BLaER1 (cell line): ENCODE measurements at regions not wholly inside any gene's neighbourhood (a gene's known extent, or its start where the extent isn't known, plus 50 kb on each side); places are given as distances from the start of the nearest gene placed in this dataset.

Source experiments
- H3K27ac ChIP-seq: shearing (Covaris generic); formaldehyde crosslinking; 2 replicates; pipeline ENCODE4 v1.8.1; 2022
- H3K27me3 ChIP-seq: shearing (Covaris generic); formaldehyde crosslinking; 2 replicates; pipeline ENCODE4 v1.8.1; 2022
- H3K36me3 ChIP-seq: shearing (Covaris generic); formaldehyde crosslinking; 2 replicates; pipeline ENCODE4 v1.8.1; 2022
- H3K4me1 ChIP-seq: shearing (Covaris generic); formaldehyde crosslinking; 2 replicates; pipeline ENCODE4 v1.8.1; 2022
- H3K4me2 ChIP-seq: shearing (Covaris generic); formaldehyde crosslinking; 2 replicates; pipeline ENCODE4 v1.8.1; 2022
- H3K4me3 ChIP-seq: shearing (Covaris generic); formaldehyde crosslinking; 2 replicates; pipeline ENCODE4 v1.8.1; 2022
- H3K9ac ChIP-seq: shearing (Covaris generic); formaldehyde crosslinking; 2 replicates; pipeline ENCODE4 v1.8.1; 2022
- H3K9me3 ChIP-seq: shearing (Covaris generic); formaldehyde crosslinking; 2 replicates; pipeline ENCODE4 v1.8.1; 2022
- H4K20me1 ChIP-seq: shearing (Covaris generic); formaldehyde crosslinking; 2 replicates; pipeline ENCODE4 v1.8.1; 2022
- Cebpa-rat ChIP-seq: shearing (Covaris generic); IDR thresholded peaks from 2 replicates; pipeline ENCODE4 v1.8.1; 2022

GRCh38 chr22:48340191-48340590 lies 1487.5 kb downstream of the BRD1 start:
- H3K27ac ChIP-seq: no peak overlapping the region
- H3K27me3 ChIP-seq: no peaks in the 10 kb centered on the region
- H3K9ac ChIP-seq: no peak overlapping the region
- H3K36me3 ChIP-seq: no peaks in the 10 kb centered on the region
- TF ChIP-seq Cebpa-rat: no peak
- H3K4me3 ChIP-seq: no peak overlapping the region
- peak overlapping the region; percentile 73 for H3K4me2 ChIP-seq
- H4K20me1 ChIP-seq: no peaks in the 10 kb centered on the region
- H3K4me1 ChIP-seq: peaks cover 100% of the 10 kb centered on the region
- no peaks in the 10 kb centered on the region for H3K9me3 ChIP-seq

- H3K27me3 ChIP-seq: no peaks in the 10 kb centered on the region
- no peak for TF ChIP-seq Cebpa-rat
- H3K36me3 ChIP-seq: no peaks in the 10 kb centered on the region
- peaks cover 100% of the 10 kb centered on the region for H3K4me1 ChIP-seq
- 0 out of 2 replicates have a peak overlapping the region, but pooled peaks have one; percentile 29 for H3K9ac ChIP-seq
- no peaks in the 10 kb centered on the region for H3K9me3 ChIP-seq
- H4K20me1 ChIP-seq: no peaks in the 10 kb centered on the region
- H3K4me2 ChIP-seq: peak overlapping the region; percentile 73
- no peak overlapping the region for H3K4me3 ChIP-seq
- peak overlapping the region; percentile 30; the same call in 1 of the 2 replicates for H3K27ac ChIP-seq
Measured at GRCh38 chr22:48338793-48339705, 1488.6 kb downstream of the BRD1 start.

GRCh38 chr22:48337957-48338792 lies 1489.5 kb downstream of the BRD1 start:
- Histone ChIP-seq H4K20me1 (no peaks in the 10 kb centered on the region), H3K4me1 (peaks cover 93% of the 10 kb centered on the region), H3K4me3 (no peak overlapping the region), H3K9ac (no peak overlapping the region), H3K27me3 (no peaks in the 10 kb centered on the region), H3K27ac (no peak overlapping the region), H3K9me3 (no peaks in the 10 kb centered on the region), H3K4me2 (peak overlapping the region; percentile 76), H3K36me3 (no peaks in the 10 kb centered on the region)
- no peak for TF ChIP-seq Cebpa-rat

GRCh38 chr22:48336339-48337060 lies 1491.2 kb downstream of the BRD1 start:
- H3K9ac ChIP-seq: no peak overlapping the region
- no peak for TF ChIP-seq Cebpa-rat
- H3K36me3 ChIP-seq: no peaks in the 10 kb centered on the region
- H4K20me1 ChIP-seq: no peaks in the 10 kb centered on the region
- H3K9me3 ChIP-seq: no peaks in the 10 kb centered on the region
- peaks cover 76% of the 10 kb centered on the region for H3K4me1 ChIP-seq
- H3K27ac ChIP-seq: peak overlapping the region; percentile 59
- H3K4me3 ChIP-seq: no peak overlapping the region
- no peaks in the 10 kb centered on the region for H3K27me3 ChIP-seq
- peak overlapping the region; percentile 76 for H3K4me2 ChIP-seq

GRCh38 chr22:48335442-48336139 lies 1492.1 kb downstream of the BRD1 start:
- Histone ChIP-seq H3K4me2 (peak overlapping the region; percentile 76), H3K36me3 (no peaks in the 10 kb centered on the region), H3K9me3 (no peaks in the 10 kb centered on the region), H3K27ac (no peak overlapping the region), H3K9ac (no peak overlapping the region), H3K4me3 (no peak overlapping the region), H3K27me3 (no peaks in the 10 kb centered on the region), H3K4me1 (peaks cover 67% of the 10 kb centered on the region), H4K20me1 (no peaks in the 10 kb centered on the region)
- TF ChIP-seq Cebpa-rat: no peak

GRCh38 chr22:48334971-48335370 lies 1492.7 kb downstream of the BRD1 start:
- H4K20me1 ChIP-seq: no peaks in the 10 kb centered on the region
- no peak overlapping the region for H3K4me3 ChIP-seq
- H3K27ac ChIP-seq: no peak overlapping the region
- no peaks in the 10 kb centered on the region for H3K27me3 ChIP-seq
- H3K4me1 ChIP-seq: peaks cover 61% of the 10 kb centered on the region
- H3K4me2 ChIP-seq: peak overlapping the region; percentile 76
- no peak overlapping the region for H3K9ac ChIP-seq
- H3K9me3 ChIP-seq: no peaks in the 10 kb centered on the region
- TF ChIP-seq Cebpa-rat: no peak
- H3K36me3 ChIP-seq: no peaks in the 10 kb centered on the region

GRCh38 chr22:48333816-48334735 lies 1493.6 kb downstream of the BRD1 start:
- Histone ChIP-seq H3K27ac (no peak overlapping the region), H3K4me1 (peaks cover 52% of the 10 kb centered on the region), H3K36me3 (no peaks in the 10 kb centered on the region), H3K9ac (no peak overlapping the region), H4K20me1 (no peaks in the 10 kb centered on the region), H3K9me3 (peaks cover 6% of the 10 kb centered on the region; the same call in 1 of the 2 replicates), H3K4me3 (no peak overlapping the region), H3K27me3 (no peaks in the 10 kb centered on the region), H3K4me2 (peak overlapping the region; percentile 76)
- TF ChIP-seq Cebpa-rat: no peak

- H3K4me3 ChIP-seq: no peak overlapping the region
- TF ChIP-seq Cebpa-rat: no peak
- H3K4me1 ChIP-seq: peaks cover 45% of the 10 kb centered on the region
- no peaks in the 10 kb centered on the region for H4K20me1 ChIP-seq
- no peak overlapping the region for H3K9ac ChIP-seq
- no peak overlapping the region for H3K4me2 ChIP-seq
- H3K27ac ChIP-seq: no peak overlapping the region
- no peaks in the 10 kb centered on the region for H3K36me3 ChIP-seq
- H3K9me3 ChIP-seq: peaks cover 12% of the 10 kb centered on the region
- no peaks in the 10 kb centered on the region for H3K27me3 ChIP-seq
Measured at GRCh38 chr22:48333323-48333763, 1494.3 kb downstream of the BRD1 start.
